Esophagus (tissue), 2 donors: ENCODE measurements at regions not wholly inside any gene's neighbourhood (a gene's known extent, or its start where the extent isn't known, plus 50 kb on each side); places are given as distances from the start of the nearest gene placed in this dataset.

ENCODE experiments used
- H3K27ac ChIP-seq, 2 donors: one replicate each; pipeline ENCODE4 v1.5.1; 2013; ENCODE audit warnings: low read depth in 2 of 2, mild to moderate bottlenecking in 2 of 2, inconsistent platforms in 1 of 2, low read length in 1 of 2, moderate library complexity in 1 of 2
- H3K27me3 ChIP-seq, 2 donors: one replicate each; pipeline ENCODE4 v1.6.1; 2013; ENCODE audit warnings: low read length in 2 of 2, control low read depth in 1 of 2, mild to moderate bottlenecking in 1 of 2; ENCODE audit not compliant: insufficient read depth in 2 of 2, control insufficient read depth in 1 of 2
- H3K36me3 ChIP-seq, 2 donors: one replicate each; pipeline ENCODE4 v1.6.1; 2013; ENCODE audit warnings: low read length in 1 of 2; ENCODE audit not compliant: control insufficient read depth in 2 of 2, insufficient read depth in 2 of 2
- H3K4me1 ChIP-seq, 2 donors: one replicate each; pipeline ENCODE4 v1.6.1; 2013; ENCODE audit warnings: low read length in 1 of 2; ENCODE audit not compliant: control insufficient read depth in 2 of 2, insufficient read depth in 2 of 2
- H3K4me3 ChIP-seq, 2 donors: one replicate each; pipeline ENCODE4 v1.5.1; 2013; ENCODE audit warnings: low read length in 2 of 2, mild to moderate bottlenecking in 2 of 2, low read depth in 1 of 2, moderate library complexity in 1 of 2
- H3K9me3 ChIP-seq, 2 donors: one replicate each; pipeline ENCODE4 v1.6.1; 2013; ENCODE audit warnings: mild to moderate bottlenecking in 2 of 2, low read depth in 1 of 2, low read length in 1 of 2, moderate library complexity in 1 of 2; ENCODE audit not compliant: control insufficient read depth in 2 of 2, insufficient read depth in 1 of 2
- WGBS, 2 donors: extraction: QIAGEN DNeasy Blood & Tissue Kit; methylation state at CpG; one replicate each; pipeline ENCODE4 v1.1.7; 2013; 5-methylcytosine and 5-hydroxymethylcytosine counted together
- donor health status: healthy with polysubstance abuse.
- donor health status: Bipolar disorder and iron deficiency.

DNA sequence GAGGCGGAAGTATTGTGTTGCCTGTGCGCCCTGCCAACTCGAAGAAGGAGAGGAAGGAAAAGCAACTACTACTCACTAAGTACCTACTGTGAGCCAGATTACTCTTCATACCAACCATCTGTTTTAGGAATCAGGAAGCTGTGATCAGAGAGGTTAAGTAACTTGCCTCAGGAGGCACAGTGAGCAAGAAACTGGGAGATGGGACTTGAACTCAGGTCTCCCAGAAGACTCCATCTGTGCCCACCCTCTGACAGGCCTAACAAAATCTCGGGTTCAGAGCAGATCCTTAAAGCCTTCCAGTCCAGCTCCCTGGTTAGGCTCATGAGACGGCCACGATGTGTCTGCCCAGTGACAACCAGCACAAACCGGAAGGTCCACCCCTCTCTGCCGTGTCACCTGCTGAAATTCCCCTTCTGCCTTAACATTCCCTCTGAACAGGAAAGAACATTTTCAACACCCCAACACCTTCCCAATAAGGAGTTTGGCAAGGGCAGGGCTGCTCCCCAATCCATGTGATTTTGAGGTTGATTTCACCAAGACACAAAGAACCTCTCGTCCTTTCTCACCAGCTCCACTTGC lies 230.1 kb downstream of the TOMM20 start:
- WGBS, 2 donors: 81 to 84% methylated on average over 9 of the region's 9 CpGs
- H3K9me3 ChIP-seq: no peaks in the 10 kb centered on the region
- H3K27me3 ChIP-seq: no peaks in the 10 kb centered on the region
- H3K4me1 ChIP-seq: no peaks in the 10 kb centered on the region
- no peaks in the 10 kb centered on the region for H3K36me3 ChIP-seq
- no peak overlapping the region for H3K27ac ChIP-seq
- H3K4me3 ChIP-seq: no peak overlapping the region

DNA sequence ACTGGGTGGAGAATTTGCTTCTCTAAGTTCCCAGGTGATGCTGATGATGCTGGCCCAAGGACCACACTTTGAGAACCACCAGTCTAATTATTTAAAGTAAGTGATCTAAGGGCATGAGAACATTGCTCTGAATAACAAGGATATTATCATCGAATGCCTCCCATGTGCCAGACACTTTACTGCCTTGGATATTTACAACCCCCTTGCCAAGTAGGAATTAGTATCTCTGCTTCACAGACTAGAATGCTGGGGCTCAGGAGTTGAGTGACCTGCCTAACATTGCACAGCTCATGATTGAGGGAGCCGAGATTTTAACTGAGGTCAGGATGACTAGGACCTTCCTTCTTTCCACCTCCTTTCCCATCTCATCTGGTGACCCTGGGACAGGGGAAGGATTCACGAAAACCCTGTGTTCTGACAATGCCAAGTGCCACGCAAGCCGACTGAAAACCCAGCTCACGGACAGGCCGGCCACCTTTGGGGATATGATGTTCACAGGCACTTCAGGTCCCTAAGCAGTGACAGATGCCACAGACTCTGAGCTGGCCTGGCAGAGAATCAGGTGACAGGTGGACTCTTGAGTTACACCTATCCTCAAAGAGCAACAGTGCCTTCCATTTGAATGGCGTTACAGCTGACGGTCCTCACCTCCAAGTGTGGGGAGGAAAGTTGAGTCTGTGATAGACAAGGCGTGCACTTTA lies 230.7 kb downstream of the TOMM20 start:
- Histone ChIP-seq H3K4me1 (peaks cover 0 to 2% of the 10 kb centered on the region in 2 donors), H3K4me3 (no peak overlapping the region), H3K36me3 (no peaks in the 10 kb centered on the region), H3K9me3 (no peaks in the 10 kb centered on the region), H3K27me3 (no peaks in the 10 kb centered on the region), H3K27ac (no peak overlapping the region)
- 82 to 84% methylated on average over 10 of the region's 10 CpGs for WGBS, 2 donors

DNA sequence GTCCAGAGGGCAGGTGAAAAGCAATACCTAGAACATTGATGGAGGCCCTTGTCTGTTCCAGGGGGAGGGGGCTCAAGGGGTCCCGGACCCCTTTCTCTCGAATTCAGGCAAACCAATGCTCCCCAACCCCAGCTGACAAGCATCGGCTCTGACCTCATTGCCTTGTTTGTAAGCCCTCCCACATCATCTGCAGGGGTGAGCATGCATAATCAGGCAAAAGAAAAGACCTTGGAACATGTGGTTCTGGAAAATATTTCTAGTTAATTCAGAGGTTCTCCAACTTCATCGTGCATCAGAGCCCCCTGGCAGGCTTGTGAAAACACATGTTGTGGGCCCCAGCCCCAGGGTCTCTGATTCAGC lies 231.3 kb downstream of the TOMM20 start:
- peaks cover 0 to 2% of the 10 kb centered on the region in 2 donors for H3K4me1 ChIP-seq
- no peaks in the 10 kb centered on the region for H3K36me3 ChIP-seq
- H3K27me3 ChIP-seq: no peaks in the 10 kb centered on the region
- H3K27ac ChIP-seq: no peak overlapping the region
- H3K4me3 ChIP-seq: no peak overlapping the region
- H3K9me3 ChIP-seq: no peaks in the 10 kb centered on the region
- 62 to 72% methylated on average over 4 of the region's 4 CpGs for WGBS, 2 donors

DNA sequence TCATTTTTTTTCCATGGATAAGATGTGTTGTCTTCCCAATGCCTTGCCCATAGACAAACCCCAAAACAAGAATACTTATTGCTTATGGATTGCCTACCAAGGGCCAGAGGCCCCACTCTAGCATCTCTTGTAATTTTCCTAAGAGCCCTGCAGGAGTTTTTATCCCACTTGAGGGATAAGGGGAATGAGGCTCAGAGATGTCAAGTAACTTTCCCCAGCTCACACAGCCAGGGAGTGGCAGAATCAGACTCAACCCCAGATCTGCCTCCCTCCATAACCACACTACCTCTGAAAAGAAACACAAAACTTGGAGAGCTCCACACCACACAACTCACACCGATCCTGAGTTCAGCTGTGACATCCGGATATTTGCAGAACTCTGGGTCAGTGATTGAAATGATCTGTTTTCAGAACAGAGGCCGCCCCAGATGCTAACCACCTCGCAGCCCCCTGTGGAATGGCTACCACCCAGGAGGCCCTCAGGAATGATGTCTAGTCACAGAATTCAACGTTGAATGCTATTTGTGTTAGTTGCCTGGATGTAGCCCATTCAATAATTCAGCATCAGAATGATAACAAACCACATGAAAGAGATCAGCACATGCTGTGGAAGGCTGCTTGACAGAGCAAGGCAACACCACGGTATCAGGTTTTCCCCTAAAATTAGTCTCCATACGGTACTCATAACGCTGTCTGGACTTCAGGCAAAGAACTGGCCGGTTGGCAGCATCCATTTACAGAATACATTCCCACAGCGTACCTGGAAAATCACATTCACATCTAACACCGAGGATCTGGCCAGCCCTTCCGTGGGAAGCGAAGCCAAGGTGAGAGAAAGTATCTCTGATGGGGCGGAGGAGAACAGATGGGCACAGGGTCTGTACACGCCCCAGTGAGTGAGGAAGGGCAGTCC lies 231.9 kb downstream of the TOMM20 start:
- Histone ChIP-seq H3K36me3 (no peaks in the 10 kb centered on the region), H3K9me3 (no peaks in the 10 kb centered on the region)
- WGBS, 2 donors: 87 to 89% methylated on average over 15 of the region's 15 CpGs

DNA sequence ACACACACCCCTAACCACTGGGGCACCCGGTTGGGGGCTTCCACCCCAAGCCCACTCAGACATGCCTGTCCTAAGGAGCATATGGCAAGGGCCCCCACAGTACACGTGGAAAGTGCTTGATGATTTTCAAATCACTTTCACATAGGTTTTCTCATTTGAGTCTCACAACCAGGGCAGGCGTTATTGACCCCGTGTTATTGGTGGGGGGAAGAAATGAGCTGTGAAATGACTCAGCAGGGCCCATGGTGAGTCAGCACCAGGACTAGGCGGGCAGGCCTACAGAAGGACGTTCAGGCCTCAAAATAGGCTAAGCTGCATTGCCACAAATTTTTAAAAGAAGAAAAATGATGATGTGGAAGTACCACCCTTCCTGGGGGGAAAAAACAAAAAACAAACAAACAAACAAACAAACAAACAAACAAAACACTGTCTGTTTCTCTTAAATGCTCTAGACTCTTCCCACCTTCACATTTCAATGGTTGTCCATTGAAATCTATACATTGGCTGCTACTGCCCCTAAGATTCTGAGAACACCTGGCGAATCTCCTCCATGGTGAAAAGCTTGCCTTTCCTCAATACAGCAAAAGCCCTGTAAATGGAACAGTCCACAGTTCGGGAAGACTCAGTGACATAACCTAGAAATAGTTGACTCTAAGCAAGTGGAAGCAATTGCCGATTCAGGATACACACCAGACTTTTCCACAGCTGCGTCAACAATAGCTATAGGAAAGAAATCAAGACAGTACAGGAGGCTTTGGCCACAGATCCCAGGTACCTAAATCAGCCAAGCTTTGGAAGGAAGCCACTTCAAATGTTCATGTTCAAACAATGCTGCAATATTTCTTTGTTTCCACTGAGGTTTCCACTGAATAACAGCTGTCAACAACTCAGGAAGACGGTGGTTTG lies 234.7 kb downstream of the TOMM20 start:
- Histone ChIP-seq H3K4me3 (no peak overlapping the region), H3K27me3 (no peaks in the 10 kb centered on the region), H3K36me3 (no peaks in the 10 kb centered on the region), H3K27ac (peak overlapping the region in 1 of 2 donors; percentile 15), H3K9me3 (no peaks in the 10 kb centered on the region), H3K4me1 (peaks cover 0 to 2% of the 10 kb centered on the region in 2 donors)
- WGBS, 2 donors: 45 to 55% methylated on average over 11 of the region's 11 CpGs

More for the DNA sequence above, 231.9 kb downstream of the TOMM20 start:
- Histone ChIP-seq H3K4me3 (no peak overlapping the region), H3K4me1 (peaks cover 0 to 2% of the 10 kb centered on the region in 2 donors), H3K27me3 (no peaks in the 10 kb centered on the region), H3K27ac (no peak overlapping the region)

DNA sequence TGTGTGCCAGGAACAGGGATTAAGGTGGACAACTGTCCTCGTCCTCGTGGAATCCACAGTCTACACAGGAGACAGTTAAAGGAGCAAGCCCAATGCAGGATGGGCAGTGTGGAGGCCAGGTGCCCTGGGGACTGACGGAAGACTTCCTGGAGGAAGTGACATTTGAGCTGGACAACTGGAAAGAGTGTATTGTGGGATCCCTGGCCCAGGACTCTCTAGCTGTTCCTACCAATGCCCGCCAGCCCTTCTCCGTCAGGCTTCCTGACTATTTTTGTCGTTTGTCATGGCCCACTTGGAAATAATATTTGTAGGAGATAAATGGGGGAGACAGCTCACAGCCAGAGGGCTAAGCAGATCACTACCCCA lies 235.3 kb downstream of the TOMM20 start:
- H3K4me3 ChIP-seq: no peak overlapping the region
- no peaks in the 10 kb centered on the region for H3K36me3 ChIP-seq
- no peak overlapping the region for H3K27ac ChIP-seq
- peaks cover 0 to 2% of the 10 kb centered on the region in 2 donors for H3K4me1 ChIP-seq
- no peaks in the 10 kb centered on the region for H3K9me3 ChIP-seq
- WGBS, 2 donors: 90 to 92% methylated on average over 6 of the region's 6 CpGs
- H3K27me3 ChIP-seq: no peaks in the 10 kb centered on the region

DNA sequence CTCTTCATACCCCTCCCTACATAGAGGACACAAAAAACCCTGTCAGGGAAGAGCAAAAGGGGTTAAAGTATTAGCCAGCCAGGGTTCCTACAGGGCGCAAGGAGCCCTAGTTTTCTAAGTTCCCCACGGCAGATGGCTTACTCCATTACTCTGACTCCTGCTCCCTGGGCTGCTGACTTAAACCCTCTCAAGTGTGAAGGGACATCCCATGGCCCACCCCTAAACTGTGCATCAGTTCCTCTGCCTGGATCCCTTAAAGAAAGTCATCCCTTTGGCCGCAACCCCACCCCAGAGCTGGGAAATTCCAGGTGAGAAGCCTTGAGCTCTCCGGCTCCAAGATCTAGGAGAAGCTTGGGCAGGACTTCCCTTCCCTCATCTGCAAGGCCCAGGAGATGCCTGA lies 236.0 kb downstream of the TOMM20 start:
- no peaks in the 10 kb centered on the region for H3K9me3 ChIP-seq
- H3K27me3 ChIP-seq: no peaks in the 10 kb centered on the region
- H3K36me3 ChIP-seq: no peaks in the 10 kb centered on the region
- H3K27ac ChIP-seq: no peak overlapping the region
- H3K4me3 ChIP-seq: no peak overlapping the region
- 79 to 82% methylated on average over 4 of the region's 4 CpGs for WGBS, 2 donors
- H3K4me1 ChIP-seq: peaks cover 0 to 2% of the 10 kb centered on the region in 2 donors

DNA sequence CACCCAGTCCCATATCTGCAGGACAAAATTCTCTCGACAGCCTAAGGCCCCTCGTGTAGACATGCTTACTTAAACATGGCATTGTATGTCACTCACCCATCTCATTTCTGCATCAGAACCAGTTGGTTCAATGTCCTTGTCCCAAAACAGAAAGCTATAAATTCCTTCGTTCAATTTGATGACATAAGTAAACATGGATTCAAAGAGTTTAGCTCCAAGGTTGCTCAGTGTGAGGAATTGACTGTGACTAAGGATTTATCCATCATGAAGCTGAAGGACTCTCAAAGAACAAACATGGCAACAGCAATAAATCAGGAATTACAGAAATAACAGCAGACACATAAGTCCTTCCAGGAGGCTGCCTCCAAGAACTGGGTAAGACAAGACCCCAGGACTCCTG lies 237.2 kb downstream of the TOMM20 start:
- Histone ChIP-seq H3K4me3 (no peak overlapping the region), H3K4me1 (peaks cover 0 to 5% of the 10 kb centered on the region in 2 donors), H3K27me3 (no peaks in the 10 kb centered on the region), H3K9me3 (no peaks in the 10 kb centered on the region), H3K36me3 (no peaks in the 10 kb centered on the region), H3K27ac (no peak overlapping the region)
- 62 to 69% methylated on average over 3 of the region's 3 CpGs for WGBS, 2 donors

DNA sequence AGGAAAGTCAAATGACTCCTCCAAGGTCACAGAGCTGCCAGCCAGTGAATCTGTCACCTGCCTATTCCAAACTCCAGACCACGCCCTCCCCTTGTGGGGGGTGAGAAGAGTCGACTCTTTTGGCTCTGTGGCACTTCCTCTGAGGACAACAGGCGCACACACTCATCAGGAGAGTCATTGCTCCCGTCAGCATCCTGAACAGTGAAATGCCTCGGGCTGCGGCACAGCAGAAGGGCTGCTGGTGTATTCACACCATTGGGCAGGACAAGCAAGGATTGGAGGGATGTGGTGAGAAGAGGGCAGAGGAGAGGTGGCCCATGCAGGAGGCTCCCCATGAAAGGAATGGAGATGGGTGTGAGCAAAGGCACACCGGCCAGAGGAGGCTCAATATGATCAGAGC lies 239.0 kb downstream of the TOMM20 start:
- Histone ChIP-seq H3K27ac (no peak overlapping the region), H3K9me3 (no peaks in the 10 kb centered on the region), H3K27me3 (no peaks in the 10 kb centered on the region), H3K4me1 (peaks cover 5 to 13% of the 10 kb centered on the region in 2 donors), H3K4me3 (no peak overlapping the region), H3K36me3 (no peaks in the 10 kb centered on the region)
- 70 to 73% methylated on average over 7 of the region's 7 CpGs for WGBS, 2 donors
